Keratinocyte (primary cell): ENCODE measurements at regions not wholly inside any gene's neighbourhood (a gene's known extent, or its start where the extent isn't known, plus 50 kb on each side); places are given as distances from the start of the nearest gene placed in this dataset.

Source experiments
- DNase-seq: peaks from one replicate; pipeline ENCODE4 v3.0.0-alpha.2; 2011; ENCODE audit warnings: low read depth, missing footprints, low spot score
- FAIRE-seq: peaks from 2 replicates; lab custom pipeline; 2011; peaks lifted over from hg19 to GRCh38; lab: Jason Lieb, UNC
- H2AFZ ChIP-seq: 2 replicates; pipeline ENCODE4 v1.6.0; 2012; ENCODE audit warnings: low read length, control low read depth, inconsistent platforms; ENCODE audit not compliant: control insufficient read depth
- H3K27ac ChIP-seq: 2 replicates; pipeline ENCODE4 v1.5.1; 2011; ENCODE audit warnings: low read length; ENCODE audit not compliant: control insufficient read depth, insufficient read depth
- H3K27me3 ChIP-seq: 3 replicates; pipeline ENCODE4 v1.6.0; 2011; ENCODE audit warnings: low read length; ENCODE audit not compliant: control insufficient read depth, insufficient read depth; ENCODE audit errors: extremely low read depth
- H3K36me3 ChIP-seq, 2 experiments: 2 replicates in 1 of 2; 3 replicates in 1 of 2; pipeline ENCODE4 v1.5.1; 2011; ENCODE audit warnings: low read length in 2 of 2, mild to moderate bottlenecking in 1 of 2; ENCODE audit not compliant: control insufficient read depth in 2 of 2, insufficient read depth in 2 of 2; ENCODE audit errors: extremely low read depth in 1 of 2
- H3K4me1 ChIP-seq: 3 replicates; pipeline ENCODE4 v1.5.1; 2011; ENCODE audit warnings: low read length; ENCODE audit not compliant: control insufficient read depth, insufficient read depth; ENCODE audit errors: extremely low read depth
- H3K4me2 ChIP-seq: 3 replicates; pipeline ENCODE4 v1.6.0; 2011; ENCODE audit warnings: low read depth, low read length; ENCODE audit not compliant: control insufficient read depth, insufficient read depth; ENCODE audit errors: extremely low read depth
- H3K4me3 ChIP-seq, 3 experiments: fragments of 200-600 bp in 1 of 3; sonication (generic) in 1 of 3; 2 replicates in 2 of 3; 3 replicates in 1 of 3; pipeline ENCODE4 v1.5.1; 2011 to 2016; ENCODE audit warnings: low read length in 3 of 3, mild to moderate bottlenecking in 3 of 3, control low read depth in 2 of 3, inconsistent platforms in 1 of 3, low read depth in 1 of 3, mixed read lengths in 1 of 3, mixed run types in 1 of 3, moderate library complexity in 1 of 3; ENCODE audit not compliant: control insufficient read depth in 2 of 3, insufficient read depth in 2 of 3; ENCODE audit errors: extremely low read depth in 1 of 3
- H3K79me2 ChIP-seq: 2 replicates; pipeline ENCODE4 v1.6.0; 2012; ENCODE audit warnings: low read length; ENCODE audit not compliant: control insufficient read depth, insufficient read depth
- H3K9ac ChIP-seq: 3 replicates; pipeline ENCODE4 v1.6.0; 2011; ENCODE audit warnings: low read length; ENCODE audit not compliant: control insufficient read depth, insufficient read depth; ENCODE audit errors: extremely low read depth
- H3K9me1 ChIP-seq: 3 replicates; pipeline ENCODE4 v1.6.0; 2011; ENCODE audit warnings: low read length; ENCODE audit not compliant: control insufficient read depth, insufficient read depth; ENCODE audit errors: extremely low read depth
- H3K9me3 ChIP-seq: 2 replicates; pipeline ENCODE4 v1.5.1; 2012; ENCODE audit warnings: low read depth, low read length; ENCODE audit not compliant: control insufficient read depth
- H4K20me1 ChIP-seq: 3 replicates; pipeline ENCODE4 v1.6.0; 2011; ENCODE audit warnings: low read length; ENCODE audit not compliant: control insufficient read depth, insufficient read depth; ENCODE audit errors: extremely low read depth
- EZH2 ChIP-seq: IDR thresholded peaks from one replicate; pipeline ENCODE4 v1.6.1; 2012; ENCODE audit warnings: inconsistent platforms, mild to moderate bottlenecking, low read length, moderate library complexity
- dilution Hi-C: fragments of 300-500 bp; cut with MboI; formaldehyde crosslinking; loops from one replicate; pipeline ENCODE4 v1.7.0; 2020; ENCODE audit warnings: low sequenced_read_pairs; ENCODE audit not compliant: extremely low pct_ligation_motif_present
- TF ChIP-seq, protein P1 (sequence below), 3 experiments: IDR thresholded peaks in 1 of 3; conservative IDR thresholded peaks in 1 of 3; optimal IDR thresholded peaks in 1 of 3; 2 replicates in 2 of 3; 3 replicates in 1 of 3; pipeline versions ENCODE3 to v1.5.1; 2011; ENCODE audit warnings: low read length in 3 of 3, mild to moderate bottlenecking in 3 of 3, moderate library complexity in 2 of 3, control low read depth in 1 of 3, inconsistent platforms in 1 of 3; ENCODE audit not compliant: insufficient read depth in 2 of 3; ENCODE audit errors: extremely low read depth in 1 of 3

DNA sequence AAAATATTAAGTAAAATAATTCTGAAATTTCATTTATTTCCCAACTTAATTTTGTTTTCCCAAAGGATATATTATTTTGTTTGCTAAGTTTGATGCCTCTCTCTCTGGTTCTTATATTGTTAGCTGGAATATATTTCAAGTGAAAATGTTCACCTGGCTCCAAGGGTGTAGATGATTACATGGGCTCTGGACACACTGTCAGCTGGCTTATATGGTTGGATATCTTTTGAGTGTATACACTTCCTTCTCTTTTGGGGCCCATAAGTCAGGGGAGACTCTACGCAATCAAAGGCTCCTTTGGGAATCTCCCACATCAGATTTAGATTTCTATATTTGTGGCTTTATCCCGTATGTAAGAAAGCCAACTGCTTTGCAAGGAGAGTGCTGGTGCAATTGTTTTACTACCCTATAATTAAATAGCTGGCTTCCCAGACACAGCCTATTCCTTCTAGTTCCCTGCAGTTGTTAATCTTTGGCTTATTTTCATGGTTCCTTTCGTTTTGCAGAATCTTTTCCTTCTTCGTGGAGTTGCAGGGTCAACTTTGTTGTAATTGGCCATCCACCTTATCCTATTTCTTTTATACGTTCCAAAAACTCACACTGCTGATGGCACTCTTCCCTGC, 225.7 kb downstream of the DPH6 start:
- dilution Hi-C loops: no loop called here
- H3K4me1 ChIP-seq: peaks cover 12% of the 10 kb centered on the region
- H4K20me1 ChIP-seq: no peaks in the 10 kb centered on the region
- H3K27me3 ChIP-seq: no peaks in the 10 kb centered on the region
- no peak overlapping the region for H2AFZ ChIP-seq
- H3K4me2 ChIP-seq: no peak overlapping the region
- H3K27ac ChIP-seq: no peak overlapping the region
- TF ChIP-seq, protein P1, sequence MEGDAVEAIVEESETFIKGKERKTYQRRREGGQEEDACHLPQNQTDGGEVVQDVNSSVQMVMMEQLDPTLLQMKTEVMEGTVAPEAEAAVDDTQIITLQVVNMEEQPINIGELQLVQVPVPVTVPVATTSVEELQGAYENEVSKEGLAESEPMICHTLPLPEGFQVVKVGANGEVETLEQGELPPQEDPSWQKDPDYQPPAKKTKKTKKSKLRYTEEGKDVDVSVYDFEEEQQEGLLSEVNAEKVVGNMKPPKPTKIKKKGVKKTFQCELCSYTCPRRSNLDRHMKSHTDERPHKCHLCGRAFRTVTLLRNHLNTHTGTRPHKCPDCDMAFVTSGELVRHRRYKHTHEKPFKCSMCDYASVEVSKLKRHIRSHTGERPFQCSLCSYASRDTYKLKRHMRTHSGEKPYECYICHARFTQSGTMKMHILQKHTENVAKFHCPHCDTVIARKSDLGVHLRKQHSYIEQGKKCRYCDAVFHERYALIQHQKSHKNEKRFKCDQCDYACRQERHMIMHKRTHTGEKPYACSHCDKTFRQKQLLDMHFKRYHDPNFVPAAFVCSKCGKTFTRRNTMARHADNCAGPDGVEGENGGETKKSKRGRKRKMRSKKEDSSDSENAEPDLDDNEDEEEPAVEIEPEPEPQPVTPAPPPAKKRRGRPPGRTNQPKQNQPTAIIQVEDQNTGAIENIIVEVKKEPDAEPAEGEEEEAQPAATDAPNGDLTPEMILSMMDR (optimal IDR thresholded peaks at IDR 0.05 in 1 of 3, IDR thresholded peaks at IDR 0.05 in 1 of 3, conservative IDR thresholded peaks at IDR 0.05 in 1 of 3; ENCODE audit: extremely low read depth in 1 of 3, insufficient read depth in 2 of 3, low read length in 3 of 3): no peak
- TF ChIP-seq EZH2: no peak
- H3K9me1 ChIP-seq: no peaks in the 10 kb centered on the region
- no peaks in the 10 kb centered on the region for H3K79me2 ChIP-seq
- no peak for DNase-seq
- no peak overlapping the region for H3K4me3 ChIP-seq
- no peak for FAIRE-seq
- no peaks in the 10 kb centered on the region for H3K36me3 ChIP-seq
- no peak overlapping the region for H3K9ac ChIP-seq
- H3K9me3 ChIP-seq: no peaks in the 10 kb centered on the region

DNA sequence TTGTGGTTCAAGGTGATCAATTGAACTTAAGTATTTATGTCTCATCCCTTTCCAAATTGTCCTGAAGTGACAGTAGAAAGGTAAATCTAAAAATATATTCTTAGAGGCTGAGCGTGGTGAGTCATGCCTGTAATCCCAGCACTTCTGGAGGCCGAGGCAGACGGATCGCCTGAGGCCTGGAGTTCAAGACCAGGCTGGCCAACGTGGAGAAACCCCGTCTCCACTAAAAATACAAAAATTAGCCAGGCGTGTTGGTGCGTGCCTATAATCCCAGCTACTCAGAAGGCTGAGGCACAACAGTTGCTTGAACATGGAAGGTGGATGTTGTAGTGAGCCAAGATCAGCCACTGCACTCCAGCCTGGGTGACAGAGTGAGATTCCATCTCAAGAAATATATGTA, 226.6 kb downstream of the DPH6 start:
- Histone ChIP-seq H3K4me1 (peaks cover 12% of the 10 kb centered on the region), H3K79me2 (no peaks in the 10 kb centered on the region), H3K27me3 (no peaks in the 10 kb centered on the region), H4K20me1 (no peaks in the 10 kb centered on the region), H3K9me3 (no peaks in the 10 kb centered on the region), H3K9ac (no peak overlapping the region), H3K27ac (no peak overlapping the region), H3K9me1 (no peaks in the 10 kb centered on the region), H2AFZ (no peak overlapping the region), H3K36me3 (no peaks in the 10 kb centered on the region), H3K4me2 (no peak overlapping the region), H3K4me3 (no peak overlapping the region)
- dilution Hi-C loops: no loop called here
- FAIRE-seq (peak; percentile 66), DNase-seq (peak; percentile 58)
- no peak for TF ChIP-seq EZH2
- TF ChIP-seq, protein P1 (optimal IDR thresholded peaks at IDR 0.05 in 1 of 3, IDR thresholded peaks at IDR 0.05 in 1 of 3, conservative IDR thresholded peaks at IDR 0.05 in 1 of 3; ENCODE audit: extremely low read depth in 1 of 3, insufficient read depth in 2 of 3, low read length in 3 of 3): no peak
